Hippocampal formation (tissue), 2 donors: ENCODE measurements at regions not wholly inside any gene's neighbourhood (a gene's known extent, or its start where the extent isn't known, plus 50 kb on each side); places are given as distances from the start of the nearest gene placed in this dataset.

ENCODE experiments used
- DNase-seq, 2 donors: peaks; one replicate each; lab custom pipeline; 2025; lab: John Stamatoyannopoulos, UW

- no peak for DNase-seq
Observed at GRCh38 chr15:95448531-95449229, 881.8 kb upstream of the NR2F2 start.

- no peak for DNase-seq
Observed at GRCh38 chr15:95449230-95449628, 881.3 kb upstream of the NR2F2 start.

- DNase-seq: no peak
Observed at GRCh38 chr15:95450413-95450812, 880.1 kb upstream of the NR2F2 start.

- DNase-seq: no peak
Observed at GRCh38 chr15:95451938-95452337, 878.6 kb upstream of the NR2F2 start.

- DNase-seq: no peak
Observed at GRCh38 chr15:95454403-95455262, 875.9 kb upstream of the NR2F2 start.

GRCh38 chr15:95457520-95457919 is 873.0 kb upstream of the NR2F2 start:
- no peak for DNase-seq

GRCh38 chr15:95458721-95459120 is 871.8 kb upstream of the NR2F2 start:
- no peak for DNase-seq

- no peak for DNase-seq
Observed at GRCh38 chr15:95459273-95459672, 871.2 kb upstream of the NR2F2 start.

GRCh38 chr15:95464509-95464908 is 866.0 kb upstream of the NR2F2 start:
- no peak for DNase-seq

- DNase-seq: no peak
Observed at GRCh38 chr15:95468820-95469219, 861.7 kb upstream of the NR2F2 start.

GRCh38 chr15:95469496-95470000 is 861.0 kb upstream of the NR2F2 start:
- no peak for DNase-seq

- DNase-seq: no peak
Observed at GRCh38 chr15:95470529-95470928, 860.0 kb upstream of the NR2F2 start.

- DNase-seq: no peak
Observed at GRCh38 chr15:95470997-95471689, 859.4 kb upstream of the NR2F2 start.

- no peak for DNase-seq
Observed at GRCh38 chr15:95471690-95472086, 858.8 kb upstream of the NR2F2 start.

GRCh38 chr15:95475067-95475466 is 855.4 kb upstream of the NR2F2 start:
- DNase-seq: no peak

- no peak for DNase-seq
Observed at GRCh38 chr15:95479308-95479707, 851.2 kb upstream of the NR2F2 start.

GRCh38 chr15:95485367-95485766 is 845.1 kb upstream of the NR2F2 start:
- DNase-seq: no peak

- DNase-seq: no peak
Observed at GRCh38 chr15:95486224-95486623, 844.3 kb upstream of the NR2F2 start.

- no peak for DNase-seq
Observed at GRCh38 chr15:95489103-95489502, 841.4 kb upstream of the NR2F2 start.

- no peak for DNase-seq
Observed at GRCh38 chr15:95492388-95493070, 838.0 kb upstream of the NR2F2 start.

- DNase-seq: no peak
Observed at GRCh38 chr15:95494971-95495541, 835.4 kb upstream of the NR2F2 start.

- DNase-seq: no peak
Observed at GRCh38 chr15:95497634-95498033, 832.9 kb upstream of the NR2F2 start.
